GF-D8 (cell line): ENCODE measurements at regions not wholly inside any gene's neighbourhood (a gene's known extent, or its start where the extent isn't known, plus 50 kb on each side); places are given as distances from the start of the nearest gene placed in this dataset.

ENCODE experiments used
- DNase-seq: peaks from one replicate; lab custom pipeline; 2025; lab: John Stamatoyannopoulos, UW

DNA sequence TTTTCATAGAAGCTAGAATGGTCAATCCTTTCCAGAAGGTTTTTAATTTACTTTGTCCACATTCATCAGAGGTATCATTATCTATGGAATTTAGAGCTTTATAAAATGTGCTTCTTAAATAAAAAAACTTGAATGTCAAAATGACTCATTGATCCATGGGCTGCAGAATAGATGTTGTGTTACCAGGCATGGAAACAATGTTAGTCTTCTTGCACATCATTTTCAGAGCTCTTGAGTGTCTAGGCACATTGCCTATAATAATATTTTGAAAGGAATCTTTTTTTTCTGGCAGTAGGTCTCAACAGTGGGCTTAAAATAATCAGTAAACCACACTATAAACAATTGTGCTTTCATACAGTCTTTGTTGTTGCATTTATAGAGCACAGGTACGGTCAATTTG lies 200.3 kb downstream of the FAT4 start:
- DNase-seq = no peak

- no peak for DNase-seq
Observed at GRCh38 chr4:125517831-125518230, 203.1 kb downstream of the FAT4 start.

DNA sequence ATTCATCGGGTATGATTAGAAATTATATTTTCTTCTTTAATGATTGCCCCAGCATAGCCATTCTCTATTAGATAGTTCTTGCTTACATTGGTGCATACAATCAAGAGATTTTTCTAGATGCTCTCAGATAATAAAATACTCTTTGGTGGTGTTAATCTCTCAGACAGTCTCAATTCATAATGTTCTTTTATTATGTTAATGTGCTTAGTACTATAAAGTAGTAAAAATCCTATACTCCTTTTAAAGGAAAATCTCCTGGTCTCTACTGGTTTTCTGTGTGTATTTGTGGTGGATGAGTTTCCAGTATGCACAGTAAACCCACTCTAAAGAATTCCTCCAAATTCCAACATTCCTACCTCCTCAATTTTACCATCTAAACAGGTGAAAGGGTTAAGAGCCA lies 203.5 kb downstream of the FAT4 start:
- no peak for DNase-seq

DNA sequence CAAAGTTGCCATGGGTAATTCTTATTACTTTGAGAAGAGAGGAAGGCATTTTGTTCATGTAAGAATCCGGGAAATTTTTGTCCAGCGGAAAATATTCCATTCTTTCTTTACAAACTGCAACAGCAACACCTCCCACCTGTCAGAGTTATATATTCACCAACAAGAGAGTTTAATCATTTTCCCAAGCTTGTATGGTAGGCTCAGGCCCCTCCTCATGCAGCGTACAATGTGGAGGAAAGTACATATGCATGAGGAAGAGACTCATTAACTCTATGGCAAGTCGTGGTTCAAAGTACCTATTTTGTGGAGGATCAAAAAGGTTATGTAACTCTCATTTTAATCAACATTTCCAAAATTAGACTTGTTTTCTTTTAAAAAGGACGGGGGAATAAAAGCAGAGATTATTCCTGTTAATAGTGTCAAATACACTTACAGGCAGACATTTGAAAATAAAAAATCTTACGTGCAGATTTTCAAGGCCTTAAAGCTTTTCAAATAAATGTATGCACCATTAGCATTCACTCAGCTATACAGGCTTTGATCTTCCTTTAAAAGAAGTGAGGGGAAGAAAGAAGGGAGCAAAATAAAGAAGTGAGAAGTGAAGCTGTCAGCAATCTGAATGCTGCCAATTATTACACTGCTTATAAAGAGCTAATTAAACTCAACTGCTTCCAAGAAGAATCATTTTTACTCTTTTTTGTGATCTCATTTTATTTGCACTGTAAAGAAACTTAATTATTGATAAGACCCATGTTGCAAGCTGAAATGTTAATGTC lies 204.8 kb downstream of the FAT4 start:
- DNase-seq = no peak

DNA sequence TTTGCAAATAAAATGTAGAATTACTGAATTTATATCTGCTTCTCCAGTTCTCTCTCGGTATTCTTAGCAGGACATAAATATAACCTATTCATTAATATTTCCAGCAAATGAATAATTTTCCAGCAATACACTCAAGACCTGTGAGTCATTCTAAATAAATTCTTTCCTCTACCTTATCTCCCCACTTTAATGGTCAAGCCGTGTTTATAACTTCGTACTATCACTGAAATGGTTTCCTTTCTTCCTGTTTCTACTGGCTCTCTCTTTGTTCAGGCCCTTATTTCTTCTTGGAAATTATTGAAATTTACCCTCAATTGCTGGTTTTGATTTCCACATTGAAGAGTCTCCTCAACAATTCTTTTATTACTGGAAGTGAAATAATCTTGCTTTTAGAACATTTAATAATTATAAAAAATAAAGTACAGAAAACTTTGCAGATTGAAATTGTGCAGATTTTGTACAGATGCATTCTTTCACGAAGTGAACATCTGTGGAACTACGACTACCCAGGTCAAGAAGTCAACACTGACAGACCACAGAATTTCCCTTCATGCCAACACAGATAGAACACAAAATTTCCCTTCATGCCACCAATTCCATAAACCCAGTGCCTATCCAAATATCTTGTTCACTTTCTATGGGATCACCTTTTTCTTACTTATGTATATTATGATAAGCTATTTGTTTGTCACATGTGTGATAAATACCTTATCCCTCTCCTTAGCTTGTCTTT lies 205.7 kb downstream of the FAT4 start:
- DNase-seq = no peak

DNA sequence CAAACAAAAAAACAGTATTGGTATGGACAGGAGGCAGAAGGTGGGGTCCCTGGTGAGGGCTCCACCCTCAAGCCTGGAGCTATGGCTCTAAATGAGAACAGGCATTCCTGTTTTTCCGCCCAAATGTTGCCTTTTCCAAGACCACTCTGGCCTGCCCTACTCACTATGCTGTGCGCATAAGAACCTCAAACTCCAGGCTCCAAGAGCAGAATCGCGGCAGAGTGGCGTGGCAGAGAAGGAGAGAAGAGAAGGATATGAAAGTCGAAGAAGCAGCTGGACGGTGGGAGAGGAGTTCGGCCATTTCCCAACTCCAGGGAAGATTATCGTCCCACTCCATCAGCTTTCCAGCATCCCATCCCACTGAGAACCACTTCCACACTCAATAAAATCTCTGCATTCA lies 207.8 kb downstream of the FAT4 start:
- no peak for DNase-seq

DNA sequence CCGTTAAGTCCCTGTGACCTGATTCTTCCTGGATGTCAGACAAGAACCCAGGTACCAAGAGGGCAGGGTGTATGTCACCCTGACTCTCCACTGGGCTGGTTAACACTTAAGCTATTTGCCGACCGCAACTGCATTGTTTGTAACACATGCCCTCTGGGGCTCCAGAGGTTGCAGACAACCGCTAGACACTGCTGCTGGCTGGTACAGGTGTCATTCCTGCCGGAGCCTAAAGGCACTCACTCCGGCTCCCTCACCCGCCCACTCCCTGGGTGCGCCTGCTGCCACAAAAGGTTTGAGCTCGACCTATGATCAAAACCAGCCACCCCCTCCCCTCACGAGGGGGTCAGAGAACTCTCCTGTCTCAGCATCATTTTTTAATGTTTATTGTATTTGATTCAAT lies 208.2 kb downstream of the FAT4 start:
- DNase-seq = no peak

- no peak for DNase-seq
Observed at GRCh38 chr4:125526420-125526819, 211.7 kb downstream of the FAT4 start.

DNA sequence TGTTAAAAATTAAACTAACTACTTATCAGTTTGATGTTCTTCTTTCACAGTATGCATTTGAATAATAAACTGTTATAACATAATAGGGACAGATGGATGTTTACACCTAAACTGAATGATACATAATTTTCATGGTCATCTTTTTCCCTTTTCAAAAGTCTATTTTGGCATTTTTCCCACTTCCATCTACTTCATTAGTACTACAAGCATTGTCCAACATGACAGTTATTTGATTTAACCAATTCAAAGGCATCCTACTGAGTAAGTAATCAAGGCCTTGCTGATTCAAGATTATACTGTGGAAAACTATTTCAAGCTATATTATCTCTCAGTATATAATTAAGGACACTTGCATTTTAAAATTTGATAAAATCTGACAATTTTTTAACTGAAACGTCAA lies 212.9 kb downstream of the FAT4 start:
- no peak for DNase-seq

DNA sequence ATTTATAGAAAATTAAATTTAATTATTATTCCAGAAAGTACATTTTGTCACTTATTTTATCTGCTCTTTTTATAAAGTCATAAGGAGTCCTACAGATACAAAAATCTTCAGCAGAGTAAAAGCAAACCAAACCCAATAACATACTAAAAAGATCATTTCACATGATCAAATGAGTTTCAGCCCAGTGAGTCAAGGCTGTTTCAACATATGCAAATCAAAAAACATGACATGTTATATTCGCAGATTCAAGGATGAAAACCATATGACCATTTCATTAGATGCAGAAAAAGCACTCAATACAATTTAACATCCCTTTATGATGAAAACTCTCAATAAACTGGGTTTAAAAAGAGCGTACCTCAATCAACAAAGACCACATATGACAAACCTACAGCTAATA lies 214.3 kb downstream of the FAT4 start:
- no peak for DNase-seq

DNA sequence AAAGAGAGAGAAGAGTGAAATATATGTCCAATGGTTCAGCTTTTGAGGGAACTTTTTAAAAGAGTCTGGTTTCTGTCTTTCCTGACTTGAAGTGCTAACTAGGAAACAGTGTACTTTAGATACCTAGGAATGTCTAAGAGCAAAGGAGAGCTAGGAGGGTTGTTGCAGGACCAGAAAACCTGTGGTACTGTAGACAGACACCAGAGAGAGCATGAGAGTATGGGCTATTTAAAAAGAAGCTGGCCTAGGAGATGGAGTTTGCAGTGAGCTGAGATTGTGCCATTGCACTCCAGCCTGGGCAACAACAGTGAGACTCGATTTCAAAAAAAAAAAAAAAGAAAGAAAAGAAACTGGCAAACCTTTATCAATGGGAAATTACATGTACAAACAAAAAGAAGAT lies 223.9 kb downstream of the FAT4 start:
- no peak for DNase-seq

DNA sequence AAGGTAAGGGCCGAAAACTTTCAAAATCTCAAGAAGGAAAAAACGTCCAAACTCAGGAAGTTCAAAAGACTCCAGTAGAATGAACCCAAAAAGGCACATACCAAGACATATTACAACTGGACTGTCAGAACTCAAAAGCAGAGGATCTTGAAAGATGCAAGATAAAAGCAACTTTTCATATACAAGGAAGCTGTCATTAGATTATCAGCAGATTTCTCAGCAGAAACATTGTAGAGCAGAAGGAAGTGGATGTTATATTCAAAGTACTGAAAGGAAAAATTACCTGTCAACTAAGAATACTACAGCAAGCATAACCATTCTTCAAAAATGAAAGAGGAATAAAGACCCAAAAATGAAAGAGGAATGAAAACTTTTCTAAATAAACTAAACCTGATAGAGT lies 224.9 kb downstream of the FAT4 start:
- DNase-seq = no peak

DNA sequence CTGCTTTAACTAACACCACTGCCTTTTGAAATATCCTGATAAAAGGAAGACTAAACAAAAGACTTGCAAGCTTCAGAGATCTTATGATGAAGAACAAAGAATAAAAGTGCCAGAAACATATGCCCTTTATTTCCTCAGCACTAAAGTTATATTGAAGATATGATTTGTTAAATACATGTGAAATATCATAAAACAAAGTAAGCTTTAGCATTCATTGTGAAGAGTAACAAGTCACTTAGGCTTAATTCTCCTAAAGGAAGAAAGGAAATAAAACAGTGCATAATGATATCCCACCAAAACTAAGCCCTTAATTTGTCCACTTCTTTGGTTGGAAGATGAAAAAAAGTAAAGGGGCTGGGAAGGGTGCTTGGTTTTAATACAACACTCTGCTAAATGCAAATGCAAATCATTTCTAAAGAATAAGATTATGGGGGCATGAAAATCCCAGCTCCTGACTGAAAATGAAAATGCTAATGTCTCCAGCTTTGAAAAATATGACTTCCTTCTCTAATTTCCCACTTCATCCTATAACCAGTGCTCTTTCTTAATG lies 227.2 kb downstream of the FAT4 start:
- no peak for DNase-seq

DNA sequence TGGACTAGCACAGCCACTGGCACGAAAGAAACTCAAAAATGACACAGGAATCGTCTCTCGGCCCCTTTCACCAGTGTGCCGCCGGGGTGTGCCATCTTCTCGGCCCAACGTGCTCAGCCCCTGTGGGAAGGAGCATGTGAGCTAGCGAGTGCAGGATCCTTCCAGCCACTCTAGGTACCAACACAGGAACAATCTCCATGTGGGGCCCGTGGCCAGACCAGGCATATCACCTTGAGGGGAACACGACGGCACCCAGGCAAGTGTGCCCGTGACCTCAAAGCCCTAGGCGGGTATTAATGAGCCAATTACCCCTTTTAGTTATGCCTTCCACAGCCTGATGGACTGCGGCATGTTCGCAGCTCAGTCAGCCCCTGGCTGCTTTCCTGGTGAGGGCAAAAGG lies 231.5 kb downstream of the FAT4 start:
- DNase-seq = no peak

DNA sequence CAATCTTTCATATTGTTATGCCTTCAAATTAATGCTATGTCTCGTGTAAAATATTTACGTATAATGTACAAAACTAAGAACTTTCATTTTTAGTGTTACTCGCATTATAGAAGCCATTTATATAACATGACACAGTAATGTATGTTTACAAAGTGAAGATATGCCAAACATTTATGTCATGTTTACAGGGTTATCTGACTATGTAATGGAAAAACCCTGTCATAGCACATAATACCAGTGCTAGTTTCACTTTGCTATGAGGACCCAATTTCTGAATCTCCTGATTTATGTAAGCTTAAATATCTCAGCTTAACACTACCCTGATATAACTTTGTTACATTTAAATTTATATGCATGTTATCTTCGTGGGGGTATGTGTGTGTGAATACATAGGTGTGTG lies 233.1 kb downstream of the FAT4 start:
- no peak for DNase-seq

- DNase-seq = no peak
Observed at GRCh38 chr4:125550769-125551168, 236.0 kb downstream of the FAT4 start.

- no peak for DNase-seq
Observed at GRCh38 chr4:125551466-125551865, 236.7 kb downstream of the FAT4 start.

- DNase-seq = no peak
Observed at GRCh38 chr4:125551967-125552366, 237.2 kb downstream of the FAT4 start.

- no peak for DNase-seq
Observed at GRCh38 chr4:125572601-125573000, 257.8 kb downstream of the FAT4 start.

GRCh38 chr4:125573368-125573767 lies 258.6 kb downstream of the FAT4 start:
- DNase-seq = no peak

- DNase-seq = no peak
Observed at GRCh38 chr4:125573786-125574185, 259.0 kb downstream of the FAT4 start.

GRCh38 chr4:125582302-125582701 lies 267.5 kb downstream of the FAT4 start:
- no peak for DNase-seq

- no peak for DNase-seq
Observed at GRCh38 chr4:125590158-125590557, 275.4 kb downstream of the FAT4 start.
